GM23338 (cell line): ENCODE measurements at regions not wholly inside any gene's neighbourhood (a gene's known extent, or its start where the extent isn't known, plus 50 kb on each side); places are given as distances from the start of the nearest gene placed in this dataset.

Experiments
- ATAC-seq: fragments of 200-7000 bp; cut with Tn5 transposase; 3 replicates; pipeline ENCODE4 v1.9.1; 2020
- DNase-seq: peaks from one replicate; pipeline ENCODE4 v3.0.0-alpha.2; 2015; ENCODE audit warnings: low spot score
- H2AFZ ChIP-seq: fragments of 200-600 bp; sonication (generic); 2 replicates; pipeline ENCODE4 v1.8.0; 2016; ENCODE audit warnings: antibody characterized with exemption, mild to moderate bottlenecking, moderate library complexity
- H3F3A ChIP-seq: fragments of 200-600 bp; sonication (generic); replicated peaks from 2 replicates; pipeline ENCODE4 v1.8.0; 2017; ENCODE audit warnings: antibody characterized with exemption, mixed run types, low read depth
- H3K27ac ChIP-seq: fragments of 200-600 bp; sonication (generic); 2 replicates; pipeline ENCODE4 v1.6.1; 2016; ENCODE audit warnings: low read depth
- H3K27me3 ChIP-seq: fragments of 200-600 bp; sonication (generic); 2 replicates; pipeline ENCODE4 v1.8.0; 2016; ENCODE audit warnings: mild to moderate bottlenecking, mixed run types, moderate library complexity; ENCODE audit not compliant: insufficient read depth
- H3K36me3 ChIP-seq: fragments of 200-600 bp; sonication (generic); 2 replicates; pipeline ENCODE4 v1.8.0; 2016; ENCODE audit warnings: mild to moderate bottlenecking; ENCODE audit not compliant: insufficient read depth
- H3K4me1 ChIP-seq: fragments of 200-600 bp; sonication (generic); 2 replicates; pipeline ENCODE4 v1.8.0; 2016; ENCODE audit warnings: mild to moderate bottlenecking, moderate library complexity; ENCODE audit not compliant: insufficient read depth
- H3K4me2 ChIP-seq: fragments of 200-600 bp; sonication (generic); 2 replicates; pipeline ENCODE4 v1.7.1; 2017; ENCODE audit warnings: mixed run types
- H3K4me3 ChIP-seq: fragments of 200-600 bp; sonication (generic); 2 replicates; pipeline ENCODE4 v1.6.1; 2016; ENCODE audit warnings: mixed run types
- H3K79me2 ChIP-seq: fragments of 200-600 bp; sonication (generic); replicated peaks from 2 replicates; pipeline ENCODE4 v1.8.0; 2017; ENCODE audit warnings: mild to moderate bottlenecking; ENCODE audit not compliant: insufficient read depth
- H3K9me2 ChIP-seq: fragments of 200-600 bp; sonication (generic); 2 replicates; pipeline ENCODE4 v1.8.0; 2017; ENCODE audit not compliant: insufficient read depth
- H4K20me1 ChIP-seq: fragments of 200-600 bp; sonication (generic); replicated peaks from 2 replicates; pipeline ENCODE4 v1.8.0; 2017; ENCODE audit warnings: mild to moderate bottlenecking; ENCODE audit not compliant: insufficient read depth
- H3K27ac Mint-ChIP-seq: 2 replicates; pipeline ENCODE4 v1.8.0; 2020; ENCODE audit warnings: inconsistent platforms, mild to moderate bottlenecking, moderate library complexity, mixed read lengths
- H3K27me3 Mint-ChIP-seq: 3 replicates; pipeline ENCODE4 v1.8.0; 2022; ENCODE audit warnings: low read depth, mild to moderate bottlenecking, moderate library complexity, mixed read lengths, inconsistent platforms; ENCODE audit not compliant: insufficient read depth, poor library complexity
- H3K36me3 Mint-ChIP-seq: 3 replicates; pipeline ENCODE4 v1.8.0; 2021; ENCODE audit warnings: low read depth, mild to moderate bottlenecking, inconsistent platforms, moderate library complexity, mixed read lengths
- H3K4me1 Mint-ChIP-seq: 3 replicates; pipeline ENCODE4 v1.8.0; 2020; ENCODE audit warnings: mild to moderate bottlenecking, inconsistent platforms, mixed read lengths
- H3K4me3 Mint-ChIP-seq: 3 replicates; pipeline ENCODE4 v1.8.0; 2021; ENCODE audit warnings: moderate library complexity, mild to moderate bottlenecking, inconsistent platforms, mixed read lengths
- H3K9me3 Mint-ChIP-seq: 3 replicates; pipeline ENCODE4 v1.8.0; 2020; ENCODE audit warnings: moderate library complexity, mild to moderate bottlenecking, inconsistent platforms, mixed read lengths
- CREB1 ChIP-seq: fragments of 250-450 bp; sonication (Bioruptor Pico); IDR thresholded peaks from 2 replicates; pipeline ENCODE4 v1.5.0; 2020; ENCODE audit warnings: low read depth, mild to moderate bottlenecking, moderate library complexity
- ETS1 ChIP-seq: IDR thresholded peaks from 2 replicates; pipeline ENCODE4 v1.6.1; 2016; ENCODE audit warnings: antibody characterized with exemption
- EZH2 ChIP-seq: fragments of 200-600 bp; sonication (generic); IDR thresholded peaks from one replicate; pipeline ENCODE4 v1.8.0; 2017; ENCODE audit warnings: antibody characterized with exemption, mild to moderate bottlenecking, low read depth; ENCODE audit not compliant: unreplicated experiment
- EZH2phosphoT487 ChIP-seq: fragments of 200-600 bp; sonication (generic); IDR thresholded peaks from one replicate; pipeline ENCODE4 v1.8.1; 2018; ENCODE audit warnings: antibody characterized with exemption; ENCODE audit not compliant: unreplicated experiment
- JUNB ChIP-seq: IDR thresholded peaks from one replicate; pipeline ENCODE4 v1.6.1; 2016; ENCODE audit warnings: antibody characterized with exemption; ENCODE audit not compliant: unreplicated experiment
- NANOG ChIP-seq: IDR thresholded peaks from 2 replicates; pipeline ENCODE4 v1.6.1; 2016; ENCODE audit warnings: antibody characterized with exemption, borderline replicate concordance
- REST ChIP-seq: IDR thresholded peaks from one replicate; pipeline ENCODE4 v1.6.1; 2018; ENCODE audit warnings: antibody characterized with exemption; ENCODE audit not compliant: unreplicated experiment
- STAT1 ChIP-seq: IDR thresholded peaks from one replicate; pipeline ENCODE4 v1.6.1; 2016; ENCODE audit warnings: antibody characterized with exemption; ENCODE audit not compliant: unreplicated experiment
- ZNF331 ChIP-seq: fragments of 250-450 bp; sonication (Bioruptor Pico); IDR thresholded peaks from 2 replicates; pipeline ENCODE4 v1.5.0; 2020; ENCODE audit warnings: low read depth, mild to moderate bottlenecking, moderate library complexity
- ZNF462 ChIP-seq: fragments of 250-450 bp; sonication (Bioruptor Pico); IDR thresholded peaks from 2 replicates; pipeline ENCODE4 v1.5.0; 2020; ENCODE audit warnings: mild to moderate bottlenecking, moderate library complexity

- no peaks in the 10 kb centered on the region for H3K79me2 ChIP-seq
- H3K4me3 ChIP-seq = no peak overlapping the region
- no peak overlapping the region for H3K27ac ChIP-seq
- DNase-seq (no peak), ATAC-seq (no peak)
- H4K20me1 ChIP-seq = no peaks in the 10 kb centered on the region
- H2AFZ ChIP-seq = no peak overlapping the region
- Mint-ChIP-seq H3K4me3 (no peak overlapping the region), H3K4me1 (no peaks in the 10 kb centered on the region; the same call in 2 of the 3 replicates), H3K36me3 (no peaks in the 10 kb centered on the region), H3K27me3 (no peaks in the 10 kb centered on the region), H3K9me3 (no peaks in the 10 kb centered on the region), H3K27ac (no peak overlapping the region)
- no peak overlapping the region for H3K4me2 ChIP-seq
- no peaks in the 10 kb centered on the region for H3F3A ChIP-seq
- no peaks in the 10 kb centered on the region for H3K36me3 ChIP-seq
- no peaks in the 10 kb centered on the region for H3K27me3 ChIP-seq
- no peaks in the 10 kb centered on the region for H3K9me2 ChIP-seq
- no peaks in the 10 kb centered on the region for H3K4me1 ChIP-seq
- no peak for TF ChIP-seq ETS1
Observed at GRCh38 chr5:161216877-161217276, 329.6 kb downstream of the GABRB2 start.

GRCh38 chr5:161212123-161212712 is 334.3 kb downstream of the GABRB2 start:
- Mint-ChIP-seq H3K4me3 (no peak overlapping the region), H3K9me3 (no peaks in the 10 kb centered on the region)
- no peak for ATAC-seq
- no peak for TF ChIP-seq NANOG
- no peak for TF ChIP-seq ETS1
- no peak for TF ChIP-seq JUNB
- TF ChIP-seq ZNF462 (CRISPR knock-in tag) = no peak
- no peak for TF ChIP-seq ZNF331 (CRISPR knock-in tag)
- TF ChIP-seq EZH2 = no peak
- TF ChIP-seq CREB1 (CRISPR knock-in tag) = no peak
- TF ChIP-seq REST = no peak
- no peak for TF ChIP-seq STAT1
- no peak for TF ChIP-seq EZH2phosphoT487

More at GRCh38 chr5:161212123-161212712, 334.3 kb downstream of the GABRB2 start:
- H3K4me2 ChIP-seq = no peak overlapping the region
- no peaks in the 10 kb centered on the region for H3K36me3 Mint-ChIP-seq
- no peaks in the 10 kb centered on the region for H3K79me2 ChIP-seq
- no peak overlapping the region for H3K27ac ChIP-seq
- H3K27ac Mint-ChIP-seq = no peak overlapping the region
- no peak for DNase-seq
- H3K27me3 Mint-ChIP-seq = no peaks in the 10 kb centered on the region
- H3K4me3 ChIP-seq = no peak overlapping the region
- no peak overlapping the region for H2AFZ ChIP-seq
- no peaks in the 10 kb centered on the region for H3K9me2 ChIP-seq
- no peaks in the 10 kb centered on the region for H3K36me3 ChIP-seq
- no peaks in the 10 kb centered on the region for H3F3A ChIP-seq
- H3K4me1 Mint-ChIP-seq = no peaks in the 10 kb centered on the region; the same call in 2 of the 3 replicates
- no peaks in the 10 kb centered on the region for H4K20me1 ChIP-seq
- no peaks in the 10 kb centered on the region for H3K4me1 ChIP-seq
- no peaks in the 10 kb centered on the region for H3K27me3 ChIP-seq
